K562 (cell line): ENCODE measurements at regions not wholly inside any gene's neighbourhood (a gene's known extent, or its start where the extent isn't known, plus 50 kb on each side); places are given as distances from the start of the nearest gene placed in this dataset.

ENCODE experiments used
- ATAC-seq: fragments of 200-7000 bp; cut with Tn5 transposase; 3 replicates; pipeline ENCODE4 v1.9.1; 2020; ENCODE audit warnings: moderate library complexity
- BruUV-seq: library from RNA; stranded (reverse); fragments of 400-500 nt; replicated peaks from 2 replicates; lab custom pipeline; 2021; lab: Mats Ljungman, UMichigan
- CTCF ChIA-PET: fragments of 300-600 bp; formaldehyde crosslinking; extraction: SDS; loops from one replicate; lab custom pipeline; 2021; ENCODE audit warnings: low intra/inter-chr PET ratio; lab: Yijun Ruan, JAX
- POLR2A ChIA-PET: fragments of 300-600, 350-650 bp; sonication (Branson Sonifier 250); formaldehyde crosslinking; extraction: SDS; loops from one replicate; lab custom pipeline; 2021; ENCODE audit warnings: antibody characterized with exemption, inconsistent platforms; lab: Yijun Ruan, JAX
- DNase-seq, 4 experiments: peaks; one replicate each; pipeline versions ENCODE4 v3.0.0 to v3.0.0-alpha.2; 2011 to 2018; ENCODE audit warnings: low spot score in 3 of 4, mixed read lengths in 3 of 4; ENCODE audit errors: extremely low read depth in 1 of 4
- FAIRE-seq: peaks from 2 replicates; lab custom pipeline; 2011; peaks lifted over from hg19 to GRCh38; lab: Jason Lieb, UNC
- H2AFZ ChIP-seq: 2 replicates; pipeline ENCODE4 v1.6.0; 2011; ENCODE audit warnings: low read depth, low read length, control low read depth, inconsistent platforms
- H3K27ac ChIP-seq: fragments of 200-600 bp; 3 replicates; pipeline ENCODE4 v1.8.0; 2011; ENCODE audit warnings: low read depth, mild to moderate bottlenecking, control low read depth, inconsistent platforms, low read length, moderate library complexity, mixed read lengths; ENCODE audit errors: extremely low read depth
- H3K27me3 ChIP-seq, 2 experiments: fragments of 300-600 bp in 1 of 2; 2 replicates in 1 of 2; 3 replicates in 1 of 2; pipeline versions ENCODE4 v1.6.0 to v1.8.0; 2011; ENCODE audit warnings: inconsistent platforms in 2 of 2, low read length in 2 of 2, mild to moderate bottlenecking in 1 of 2, mixed read lengths in 1 of 2, moderate library complexity in 1 of 2; ENCODE audit not compliant: control insufficient read depth in 2 of 2, insufficient read depth in 2 of 2
- H3K36me3 ChIP-seq: fragments of 300-600 bp; 3 replicates; pipeline ENCODE4 v1.8.0; 2011; ENCODE audit warnings: mild to moderate bottlenecking, low read length, inconsistent platforms; ENCODE audit not compliant: control insufficient read depth, insufficient read depth
- H3K4me1 ChIP-seq, 2 experiments: fragments of 200-600 bp in 1 of 2; replicated peaks in 1 of 2; 2 replicates in 1 of 2; 3 replicates in 1 of 2; pipeline versions ENCODE4 v1.5.1 to v1.8.0; 2011; ENCODE audit warnings: inconsistent platforms in 2 of 2, low read length in 2 of 2, mild to moderate bottlenecking in 1 of 2, mixed read lengths in 1 of 2, moderate library complexity in 1 of 2; ENCODE audit not compliant: control insufficient read depth in 2 of 2, insufficient read depth in 2 of 2
- H3K4me2 ChIP-seq: 2 replicates; pipeline ENCODE4 v1.6.1; 2011; ENCODE audit warnings: low read length, control low read depth, inconsistent platforms, mixed read lengths; ENCODE audit not compliant: insufficient read depth
- H3K4me3 ChIP-seq: fragments of 200-600 bp; sonication (generic), shearing (Covaris generic); 2 replicates; pipeline ENCODE4 v1.5.1; 2016; ENCODE audit warnings: control low read depth, inconsistent platforms
- H3K79me2 ChIP-seq: fragments of 200-600 bp; 3 replicates; pipeline ENCODE4 v1.8.0; 2011; ENCODE audit warnings: low read length, inconsistent platforms; ENCODE audit not compliant: control insufficient read depth, insufficient read depth
- H3K9ac ChIP-seq, 2 experiments: 2 replicates each; pipeline versions ENCODE4 v1.6.0 to v1.6.1; 2011; ENCODE audit warnings: low read depth in 2 of 2, low read length in 2 of 2, control low read depth in 1 of 2, inconsistent platforms in 1 of 2, mild to moderate bottlenecking in 1 of 2, mixed read lengths in 1 of 2; ENCODE audit not compliant: insufficient read depth in 1 of 2
- H3K9me1 ChIP-seq: one replicate; pipeline ENCODE4 v1.6.0; 2011; ENCODE audit warnings: inconsistent platforms, mild to moderate bottlenecking, low read length, moderate library complexity; ENCODE audit not compliant: control insufficient read depth, insufficient read depth
- H3K9me3 ChIP-seq: replicated peaks from 2 replicates; pipeline ENCODE4 v1.5.1; 2011; ENCODE audit warnings: low read depth, low read length, inconsistent platforms; ENCODE audit not compliant: control insufficient read depth, insufficient read depth
- H4K20me1 ChIP-seq: replicated peaks from 2 replicates; pipeline ENCODE4 v1.6.1; 2011; ENCODE audit warnings: low read length, inconsistent platforms, mixed read lengths; ENCODE audit not compliant: control insufficient read depth, insufficient read depth
- CBX1 ChIP-seq: sonication (generic); IDR thresholded peaks from 2 replicates; pipeline ENCODE4 v1.6.1; 2016; ENCODE audit warnings: antibody characterized with exemption, low read depth, mild to moderate bottlenecking
- HMG20B ChIP-seq: fragments of 250-450 bp; sonication (Bioruptor Pico); IDR thresholded peaks from 2 replicates; pipeline ENCODE4 v1.5.0; 2021; ENCODE audit warnings: mild to moderate bottlenecking
- HMGN3 ChIP-seq: IDR thresholded peaks from 2 replicates; pipeline ENCODE4 v1.6.1; 2011; ENCODE audit warnings: borderline replicate concordance, low read depth, mild to moderate bottlenecking, mixed read lengths, low read length; ENCODE audit not compliant: insufficient read length; ENCODE audit errors: extremely low read depth
- HNRNPH1 ChIP-seq: fragments of 200-400 bp; formaldehyde crosslinking; optimal IDR thresholded peaks from 2 replicates; pipeline ENCODE3; 2017; ENCODE audit warnings: low read depth, mild to moderate bottlenecking, low read length, moderate library complexity
- KDM1A ChIP-seq, 2 experiments: fragments of 450-650 bp; IDR thresholded peaks; 2 replicates each; pipeline ENCODE4 v1.6.1; 2016; ENCODE audit warnings: mild to moderate bottlenecking in 2 of 2
- KHSRP ChIP-seq: fragments of 450-650 bp; IDR thresholded peaks from 2 replicates; pipeline ENCODE4 v1.6.1; 2017
- NONO ChIP-seq, 2 experiments: fragments of 200-400 bp in 1 of 2; fragments of 450-650 bp in 1 of 2; formaldehyde crosslinking in 1 of 2; IDR thresholded peaks; 2 replicates each; pipeline ENCODE4 v1.6.1; 2017; ENCODE audit warnings: low read depth in 2 of 2, mild to moderate bottlenecking in 2 of 2, moderate library complexity in 2 of 2, low read length in 1 of 2
- PBX2 ChIP-seq, 2 experiments: IDR thresholded peaks in 1 of 2; conservative IDR thresholded peaks in 1 of 2; 2 replicates each; pipeline ENCODE4 v1.6.1; 2016; ENCODE audit warnings: low read depth in 2 of 2, mild to moderate bottlenecking in 1 of 2, missing compliant biosample characterization in 1 of 2, missing genetic modification characterization in 1 of 2, moderate library complexity in 1 of 2
- RBM22 ChIP-seq: fragments of 200-400 bp; formaldehyde crosslinking; IDR thresholded peaks from 2 replicates; pipeline ENCODE4 v1.6.1; 2018; ENCODE audit warnings: low read length, low read depth; ENCODE audit not compliant: poor library complexity, severe bottlenecking
- SMC3 ChIP-seq: conservative IDR thresholded peaks from 2 replicates; pipeline ENCODE4 v1.6.1; 2011; ENCODE audit warnings: low read depth, low read length, improper control_type of control experiment; ENCODE audit not compliant: insufficient read depth
- SNRNP70 ChIP-seq: fragments of 200-400 bp; formaldehyde crosslinking; optimal IDR thresholded peaks from 2 replicates; pipeline ENCODE3; 2017; ENCODE audit warnings: low read depth, low read length
- U2AF2 ChIP-seq: fragments of 200-400 bp; formaldehyde crosslinking; optimal IDR thresholded peaks from 2 replicates; pipeline ENCODE3; 2017; ENCODE audit warnings: low read depth, mild to moderate bottlenecking, low read length
- ZNF121 ChIP-seq: sonication (generic); formaldehyde crosslinking; conservative IDR thresholded peaks from 2 replicates; pipeline ENCODE4 v1.8.0; 2022; ENCODE audit warnings: missing genetic modification reagents
- ZNF174 ChIP-seq: fragments of 250-450 bp; sonication (Bioruptor Pico); IDR thresholded peaks from 2 replicates; pipeline ENCODE4 v1.4.0; 2020; ENCODE audit warnings: mild to moderate bottlenecking
- ZNF184 ChIP-seq: sonication (generic); formaldehyde crosslinking; IDR thresholded peaks from 2 replicates; pipeline ENCODE4 v1.5.0; 2020; ENCODE audit warnings: missing genetic modification reagents
- ZNF444 ChIP-seq: fragments of 250-450 bp; sonication (Bioruptor Pico); IDR thresholded peaks from 2 replicates; pipeline ENCODE4 v1.4.0; 2020; ENCODE audit warnings: mild to moderate bottlenecking, moderate library complexity
- ZNF583 ChIP-seq: fragments of 250-450 bp; sonication (Bioruptor Pico); IDR thresholded peaks from 2 replicates; pipeline ENCODE4 v1.4.0; 2020
- ZNF707 ChIP-seq: fragments of 250-450 bp; sonication (Bioruptor Pico); conservative IDR thresholded peaks from 2 replicates; pipeline ENCODE4 v1.8.0; 2022; ENCODE audit warnings: inconsistent platforms, mild to moderate bottlenecking, moderate library complexity
- WGBS: fragments of 100-300 bp; shearing (Covaris generic); methylation state at CpG from one replicate; pipeline ENCODE4 v1.1.6; 2016; ENCODE audit warnings: low coverage, mixed read lengths; ENCODE audit not compliant: insufficient coverage; ENCODE audit errors: missing lambda C conversion rate; 5-methylcytosine and 5-hydroxymethylcytosine counted together
- in situ Hi-C: fragments of 300-500 bp; cut with MboI; formaldehyde crosslinking; loops from 4 replicates; pipeline ENCODE4 v1.15.0; 2018; ENCODE audit warnings: inconsistent platforms, mixed read lengths
- intact Hi-C: fragments of 100-400 bp; cut with micrococcal nuclease; formaldehyde crosslinking; loops from 2 replicates; pipeline ENCODE4 v1.14.2; 2022

DNA sequence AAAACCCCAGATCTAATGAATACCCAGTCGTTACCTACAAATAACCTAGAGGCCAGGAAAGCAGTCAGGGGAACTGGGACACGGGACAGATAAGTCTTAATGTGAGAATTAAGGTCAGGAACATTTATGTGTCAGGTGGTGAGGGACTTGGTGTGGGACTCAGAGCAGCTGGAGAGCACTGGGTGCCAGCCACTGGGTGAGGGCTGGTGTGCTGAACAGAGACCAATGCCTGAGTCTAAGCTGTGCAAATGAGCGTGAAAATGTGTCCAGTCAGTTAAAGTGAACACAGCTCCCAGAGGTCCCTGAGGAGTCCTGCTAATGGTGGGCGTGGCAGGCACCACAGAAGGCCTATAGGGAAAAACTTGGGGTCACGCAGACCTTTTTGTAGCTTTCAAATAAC, 225.9 kb downstream of the C1D start:
- no peak overlapping the region for H3K27ac ChIP-seq
- H2AFZ ChIP-seq: no peak overlapping the region
- intact Hi-C loops: loop anchor here (5.0 kb wide), 2 partner anchors 50 to 1405 kb away; no protein-coding TSS in a partner anchor
- H3K36me3 ChIP-seq: no peaks in the 10 kb centered on the region
- peaks cover 0 to 6% of the 10 kb centered on the region in 2 experiments; a peak in 2 of 5 replicates for H3K27me3 ChIP-seq
- FAIRE-seq: no peak
- H3K9me1 ChIP-seq: peaks cover 2% of the 10 kb centered on the region
- in situ Hi-C loops: no loop called here
- no peaks in the 10 kb centered on the region for H3K79me2 ChIP-seq
- no peak for DNase-seq
- H3K4me2 ChIP-seq: no peak overlapping the region
- no peak overlapping the region for H3K9ac ChIP-seq
- H3K9me3 ChIP-seq: no peaks in the 10 kb centered on the region
- CTCF ChIA-PET: no interaction called here
- BruUV-seq: no TSS peak
- no peak overlapping the region for H3K4me3 ChIP-seq
- 0% methylated on average over 5 of the region's 5 CpGs for WGBS
- POLR2A ChIA-PET: interaction anchor here (0.7 to 1.1 kb wide), 2 partner anchors 16 to 34 kb away, joined by 3 read pairs; no protein-coding TSS in a partner anchor
- no peak for TF ChIP-seq CBX1
- no peak for TF ChIP-seq PBX2 (CRISPR knock-in tag; IDR thresholded peaks at IDR 0.05; ENCODE audit: low read depth)
- TF ChIP-seq PBX2 (tag; conservative IDR thresholded peaks at IDR 0.05; ENCODE audit: low read depth): no peak
- TF ChIP-seq HMG20B (CRISPR knock-in tag): no peak
- TF ChIP-seq ZNF583 (CRISPR knock-in tag): no peak
- TF ChIP-seq ZNF174: no peak
- no peak for TF ChIP-seq HNRNPH1
- TF ChIP-seq ZNF444 (CRISPR knock-in tag): no peak
- no peak for TF ChIP-seq U2AF2
- TF ChIP-seq ZNF121 (CRISPR knock-in tag): no peak
- no peak for TF ChIP-seq ZNF707
- TF ChIP-seq ZNF184 (CRISPR knock-in tag): no peak
- TF ChIP-seq KDM1A (IDR thresholded peaks at IDR 0.05): no peak
- TF ChIP-seq KHSRP: no peak
- TF ChIP-seq RBM22: no peak
- no peak for TF ChIP-seq NONO (IDR thresholded peaks at IDR 0.05; ENCODE audit: low read depth in 2 of 2, low read length in 1 of 2)
- TF ChIP-seq SMC3: no peak
- TF ChIP-seq HMGN3: no peak
- no peak for TF ChIP-seq SNRNP70
- TF ChIP-seq, all 486 proteins: peak for 0
- H4K20me1 ChIP-seq: no peaks in the 10 kb centered on the region
- H3K4me1 ChIP-seq: no peaks in the 10 kb centered on the region
- no peak for ATAC-seq
